PC-3 (cell line): ENCODE measurements at regions not wholly inside any gene's neighbourhood (a gene's known extent, or its start where the extent isn't known, plus 50 kb on each side); places are given as distances from the start of the nearest gene placed in this dataset.

Experiments
- ATAC-seq: fragments of 200-7000 bp; cut with Tn5 transposase; 2 replicates; pipeline ENCODE4 v1.9.1; 2020; ENCODE audit warnings: mild to moderate bottlenecking, moderate library complexity
- BruUV-seq: library from RNA; stranded (reverse); fragments of 400-500 nt; replicated peaks from 2 replicates; lab custom pipeline; 2021; lab: Mats Ljungman, UMichigan
- CTCF ChIA-PET: fragments of 300-600 bp; sonication (Branson Sonifier 250); formaldehyde crosslinking; loops from one replicate; lab custom pipeline; 2022; ENCODE audit warnings: antibody characterized with exemption; lab: Charles Lee
- POLR2A ChIA-PET: fragments of 300-600 bp; sonication (Branson Sonifier 250); formaldehyde crosslinking; loops from one replicate; lab custom pipeline; 2022; ENCODE audit warnings: antibody characterized with exemption; ENCODE audit not compliant: unreplicated experiment; lab: Charles Lee
- DNase-seq: peaks from one replicate; pipeline ENCODE4 v3.0.0-alpha.2; 2015
- H2AFZ ChIP-seq: fragments of 300-600 bp; sonication (generic); 2 replicates; pipeline ENCODE4 v1.6.0; 2016; ENCODE audit warnings: antibody characterized with exemption, low read length
- H3F3A ChIP-seq: fragments of 300-600 bp; sonication (generic); one replicate; pipeline ENCODE4 v1.6.0; 2017; ENCODE audit warnings: antibody characterized with exemption, low read length, control low read depth, mild to moderate bottlenecking; ENCODE audit not compliant: unreplicated experiment
- H3K27ac ChIP-seq: fragments of 300-600 bp; sonication (generic); 2 replicates; pipeline ENCODE4 v1.5.1; 2016; ENCODE audit warnings: mild to moderate bottlenecking, low read length
- H3K27me3 ChIP-seq: fragments of 300-600 bp; sonication (generic); 2 replicates; pipeline ENCODE4 v1.6.1; 2016; ENCODE audit warnings: low read length, mixed read lengths
- H3K36me3 ChIP-seq: fragments of 300-600 bp; sonication (generic); 2 replicates; pipeline ENCODE4 v1.6.1; 2016; ENCODE audit warnings: low read depth, mixed run types, low read length, mixed read lengths
- H3K4me1 ChIP-seq: fragments of 300-600 bp; sonication (generic); 2 replicates; pipeline ENCODE4 v1.5.1; 2016; ENCODE audit warnings: low read length; ENCODE audit not compliant: insufficient read depth
- H3K4me2 ChIP-seq: fragments of 300-600 bp; sonication (generic); 2 replicates; pipeline ENCODE4 v1.6.0; 2016; ENCODE audit warnings: low read length
- H3K4me3 ChIP-seq: fragments of 300-600 bp; sonication (generic); 2 replicates; pipeline ENCODE4 v1.5.1; 2016; ENCODE audit warnings: mild to moderate bottlenecking, low read length, mixed read lengths
- H3K79me2 ChIP-seq: fragments of 300-600 bp; sonication (generic); 2 replicates; pipeline ENCODE4 v1.6.1; 2017; ENCODE audit warnings: low read length, mixed read lengths
- H3K9ac ChIP-seq: fragments of 300-600 bp; sonication (generic); 2 replicates; pipeline ENCODE4 v1.6.0; 2016; ENCODE audit warnings: mild to moderate bottlenecking, low read length
- H3K9me2 ChIP-seq: fragments of 300-600 bp; sonication (generic); replicated peaks from 2 replicates; pipeline ENCODE4 v1.6.1; 2016; ENCODE audit warnings: mixed run types, low read length, mixed read lengths
- H3K9me3 ChIP-seq: fragments of 300-600 bp; sonication (generic); 2 replicates; pipeline ENCODE4 v1.6.1; 2016; ENCODE audit warnings: low read length, mixed read lengths
- H4K20me1 ChIP-seq: fragments of 300-600 bp; sonication (generic); 2 replicates; pipeline ENCODE4 v1.6.1; 2016; ENCODE audit warnings: low read length, mixed read lengths
- CTCF ChIP-seq: fragments of 300-600 bp; sonication (generic); conservative IDR thresholded peaks from 2 replicates; pipeline ENCODE4 v1.5.1; 2017; ENCODE audit warnings: antibody characterized with exemption, low read depth, mild to moderate bottlenecking, low read length
- EZH2 ChIP-seq: fragments of 300-600 bp; sonication (generic); IDR thresholded peaks from one replicate; pipeline ENCODE4 v1.6.1; 2017; ENCODE audit warnings: antibody characterized with exemption, mild to moderate bottlenecking, low read length; ENCODE audit not compliant: unreplicated experiment
- EZH2phosphoT487 ChIP-seq: fragments of 300-600 bp; sonication (generic); IDR thresholded peaks from 2 replicates; pipeline ENCODE4 v1.6.1; 2018; ENCODE audit warnings: mild to moderate bottlenecking, antibody characterized with exemption, low read length, borderline replicate concordance
- intact Hi-C: fragments of 100-400 bp; cut with micrococcal nuclease; formaldehyde crosslinking; loops from 2 replicates; pipeline ENCODE4 v1.9.0; 2023

GRCh38 chr20:7274870-7275269 lies 507.4 kb downstream of the BMP2 start:
- Histone ChIP-seq H3K27ac (no peak overlapping the region), H3K9ac (no peak overlapping the region), H3K9me2 (no peaks in the 10 kb centered on the region), H3F3A (no peaks in the 10 kb centered on the region), H3K4me2 (no peak overlapping the region), H3K79me2 (no peaks in the 10 kb centered on the region), H3K36me3 (no peaks in the 10 kb centered on the region), H3K4me3 (no peak overlapping the region), H2AFZ (no peak overlapping the region), H4K20me1 (no peaks in the 10 kb centered on the region), H3K9me3 (no peaks in the 10 kb centered on the region), H3K27me3 (peaks cover 39% of the 10 kb centered on the region), H3K4me1 (no peaks in the 10 kb centered on the region)
- ATAC-seq (no peak), DNase-seq (no peak)
- ChIA-PET POLR2A (no interaction called here), CTCF (no interaction called here)
- TF ChIP-seq CTCF (no peak), EZH2phosphoT487 (no peak), EZH2 (no peak)
- intact Hi-C loops = no loop called here
- no TSS peak for BruUV-seq

- CTCF ChIA-PET = no interaction called here
- Histone ChIP-seq H3K36me3 (no peaks in the 10 kb centered on the region), H3K4me3 (no peak overlapping the region), H2AFZ (no peak overlapping the region), H3K4me1 (no peaks in the 10 kb centered on the region), H3K4me2 (no peak overlapping the region), H3K9ac (no peak overlapping the region), H3F3A (no peaks in the 10 kb centered on the region), H3K9me2 (no peaks in the 10 kb centered on the region), H3K79me2 (no peaks in the 10 kb centered on the region), H4K20me1 (no peaks in the 10 kb centered on the region), H3K9me3 (no peaks in the 10 kb centered on the region), H3K27ac (no peak overlapping the region), H3K27me3 (peaks cover 45% of the 10 kb centered on the region)
- intact Hi-C loops = no loop called here
- BruUV-seq = no TSS peak
- TF ChIP-seq EZH2 = no peak
- TF ChIP-seq EZH2phosphoT487 = no peak
- TF ChIP-seq CTCF = no peak
- ATAC-seq = no peak
- no peak for DNase-seq
- POLR2A ChIA-PET = no interaction called here
These were observed 508.3 kb downstream of the BMP2 start for GRCh38 chr20:7275645-7276237.

- POLR2A ChIA-PET = no interaction called here
- peaks cover 59% of the 10 kb centered on the region for H3K27me3 ChIP-seq
- TF ChIP-seq CTCF = peak; percentile 95
- no peak for TF ChIP-seq EZH2phosphoT487
- TF ChIP-seq EZH2 = no peak
These were observed 518.6 kb downstream of the BMP2 start for GRCh38 chr20:7285918-7286556.

More at GRCh38 chr20:7285918-7286556, 518.6 kb downstream of the BMP2 start:
- no peak overlapping the region for H2AFZ ChIP-seq
- intact Hi-C loops = loop anchor here (1.0 to 10.0 kb wide), 4 partner anchors 461 to 1144 kb away; partner anchors contain the start of gene BMP2
- BruUV-seq = no TSS peak
- ATAC-seq (peak; percentile 93), DNase-seq (peak; percentile 92)
- H3K9me2 ChIP-seq = no peaks in the 10 kb centered on the region
- H4K20me1 ChIP-seq = no peaks in the 10 kb centered on the region
- no peak overlapping the region for H3K4me3 ChIP-seq
- H3K36me3 ChIP-seq = no peaks in the 10 kb centered on the region
- no peaks in the 10 kb centered on the region for H3K4me1 ChIP-seq
- CTCF ChIA-PET = interaction anchor here (0.5 to 1.3 kb wide), 5 partner anchors 16 to 1203 kb away, joined by 3 to 10 read pairs (median 4); no protein-coding TSS in a partner anchor
- no peaks in the 10 kb centered on the region for H3F3A ChIP-seq
- peak overlapping the region; percentile 4; the same call in 1 of the 2 replicates for H3K4me2 ChIP-seq
- no peak overlapping the region for H3K9ac ChIP-seq
- no peak overlapping the region for H3K27ac ChIP-seq
- H3K79me2 ChIP-seq = no peaks in the 10 kb centered on the region
- H3K9me3 ChIP-seq = no peaks in the 10 kb centered on the region
